IMR-90 (cell line): ENCODE measurements at regions not wholly inside any gene's neighbourhood (a gene's known extent, or its start where the extent isn't known, plus 50 kb on each side); places are given as distances from the start of the nearest gene placed in this dataset.

Experiments used
- ATAC-seq: fragments of 200-7000 bp; cut with Tn5 transposase; 2 replicates; pipeline ENCODE4 v1.9.1; 2020; ENCODE audit warnings: low read depth, mild to moderate bottlenecking, moderate library complexity
- BruUV-seq: library from RNA; stranded (reverse); fragments of 400-500 nt; replicated peaks from 2 replicates; lab custom pipeline; 2021; lab: Mats Ljungman, UMichigan
- CTCF ChIA-PET: fragments of 300-600 bp; formaldehyde crosslinking; extraction: SDS; loops from one replicate; lab custom pipeline; 2021; ENCODE audit warnings: antibody characterized with exemption; lab: Yijun Ruan, JAX
- POLR2A ChIA-PET: fragments of 300-600 bp; sonication (Branson Sonifier 250); formaldehyde crosslinking; loops from one replicate; lab custom pipeline; 2022; ENCODE audit warnings: antibody characterized with exemption; ENCODE audit not compliant: unreplicated experiment; lab: Charles Lee
- DNase-seq: peaks from one replicate; pipeline ENCODE4 v3.0.0; 2013
- H2AFZ ChIP-seq: replicated peaks from 2 replicates; pipeline ENCODE3; 2013; ENCODE audit warnings: low read length, mild to moderate bottlenecking; ENCODE audit not compliant: poor library complexity
- H2AK5ac ChIP-seq: 2 replicates; pipeline ENCODE4 v1.6.1; 2013; ENCODE audit warnings: low read depth, low read length, inconsistent platforms
- H2AK9ac ChIP-seq: replicated peaks from 2 replicates; pipeline ENCODE3; 2013; ENCODE audit warnings: mild to moderate bottlenecking, low read depth, low read length, moderate library complexity; ENCODE audit not compliant: poor library complexity
- H2BK120ac ChIP-seq: 2 replicates; pipeline ENCODE4 v1.6.1; 2013; ENCODE audit warnings: low read depth, low read length, inconsistent platforms
- H2BK15ac ChIP-seq: 3 replicates; pipeline ENCODE4 v1.6.1; 2013; ENCODE audit warnings: low read depth, low read length, inconsistent platforms
- H2BK20ac ChIP-seq: 2 replicates; pipeline ENCODE4 v1.6.1; 2013; ENCODE audit warnings: low read depth, mild to moderate bottlenecking, inconsistent platforms, low read length, moderate library complexity
- H2BK5ac ChIP-seq: 2 replicates; pipeline ENCODE4 v1.6.1; 2013; ENCODE audit warnings: mild to moderate bottlenecking, low read depth, low read length, inconsistent platforms; ENCODE audit not compliant: poor library complexity, severe bottlenecking
- H3K14ac ChIP-seq: replicated peaks from 2 replicates; pipeline ENCODE4 v1.6.1; 2013; ENCODE audit warnings: low read depth, low read length, inconsistent platforms
- H3K18ac ChIP-seq: 2 replicates; pipeline ENCODE4 v1.6.1; 2013; ENCODE audit warnings: low read depth, low read length, control low read depth
- H3K23ac ChIP-seq: 2 replicates; pipeline ENCODE4 v1.6.1; 2013; ENCODE audit warnings: low read depth, low read length, inconsistent platforms
- H3K27ac ChIP-seq: 2 replicates; pipeline ENCODE4 v1.5.1; 2013; ENCODE audit warnings: mild to moderate bottlenecking, control low read depth, low read length; ENCODE audit not compliant: insufficient read depth
- H3K27me3 ChIP-seq: 2 replicates; pipeline ENCODE4 v1.6.1; 2013; ENCODE audit warnings: low read length; ENCODE audit not compliant: control insufficient read depth, insufficient read depth
- H3K36me3 ChIP-seq: 2 replicates; pipeline ENCODE4 v1.6.1; 2013; ENCODE audit warnings: low read length, mixed read lengths; ENCODE audit not compliant: control insufficient read depth, insufficient read depth
- H3K4ac ChIP-seq: 2 replicates; pipeline ENCODE4 v1.6.1; 2013; ENCODE audit warnings: low read depth, low read length, inconsistent platforms
- H3K4me1 ChIP-seq: 2 replicates; pipeline ENCODE4 v1.6.1; 2013; ENCODE audit warnings: low read length, mixed read lengths; ENCODE audit not compliant: control insufficient read depth, insufficient read depth
- H3K4me2 ChIP-seq: 2 replicates; pipeline ENCODE4 v1.6.1; 2013; ENCODE audit warnings: low read depth, mild to moderate bottlenecking, control low read depth, low read length, moderate library complexity
- H3K4me3 ChIP-seq: 2 replicates; pipeline ENCODE4 v1.5.1; 2013; ENCODE audit warnings: low read depth, mild to moderate bottlenecking, control low read depth, low read length, moderate library complexity; ENCODE audit not compliant: insufficient read depth
- H3K56ac ChIP-seq: 2 replicates; pipeline ENCODE4 v1.6.1; 2013; ENCODE audit warnings: low read length, inconsistent platforms; ENCODE audit not compliant: insufficient read depth; ENCODE audit errors: extremely low read depth
- H3K79me1 ChIP-seq, 2 experiments: 2 replicates each; pipeline ENCODE4 v1.6.1; 2013; ENCODE audit warnings: low read length in 2 of 2, inconsistent platforms in 1 of 2, low read depth in 1 of 2
- H3K9ac ChIP-seq: 2 replicates; pipeline ENCODE4 v1.6.1; 2013; ENCODE audit warnings: low read depth, low read length, control low read depth
- H3K9me1 ChIP-seq: 2 replicates; pipeline ENCODE4 v1.6.1; 2013; ENCODE audit warnings: low read length, inconsistent platforms; ENCODE audit not compliant: insufficient read depth
- H3K9me3 ChIP-seq: 2 replicates; pipeline ENCODE4 v1.6.1; 2013; ENCODE audit warnings: low read length; ENCODE audit not compliant: control insufficient read depth, insufficient read depth
- H4K20me1 ChIP-seq: 2 replicates; pipeline ENCODE4 v1.6.1; 2013; ENCODE audit warnings: low read length, inconsistent platforms; ENCODE audit not compliant: insufficient read depth
- H4K5ac ChIP-seq: 2 replicates; pipeline ENCODE4 v1.6.1; 2013; ENCODE audit warnings: mild to moderate bottlenecking, low read depth, low read length, control low read depth
- H4K8ac ChIP-seq, 2 experiments: 2 replicates each; pipeline ENCODE4 v1.6.1; 2013; ENCODE audit warnings: low read depth in 2 of 2, low read length in 2 of 2, control low read depth in 1 of 2, inconsistent platforms in 1 of 2
- H4K91ac ChIP-seq: 2 replicates; pipeline ENCODE4 v1.6.1; 2013; ENCODE audit warnings: low read depth, low read length, inconsistent platforms; ENCODE audit not compliant: insufficient read depth
- BHLHE40 ChIP-seq: fragments of 150-350 bp; IDR thresholded peaks from 2 replicates; pipeline ENCODE4 v1.6.1; 2016; ENCODE audit warnings: mild to moderate bottlenecking, low read depth, low read length
- CEBPB ChIP-seq: IDR thresholded peaks from 2 replicates; pipeline ENCODE4 v1.6.1; 2012; ENCODE audit warnings: low read depth, low read length, improper control_type of control experiment
- CHD1 ChIP-seq: IDR thresholded peaks from 2 replicates; pipeline ENCODE4 v1.6.1; 2012; ENCODE audit warnings: low read depth, low read length, improper control_type of control experiment
- FOS ChIP-seq: fragments of 150-350 bp; IDR thresholded peaks from 2 replicates; pipeline ENCODE4 v1.6.1; 2016; ENCODE audit warnings: low read depth, low read length
- MAFK ChIP-seq: IDR thresholded peaks from 2 replicates; pipeline ENCODE4 v1.6.1; 2012; ENCODE audit warnings: low read depth, low read length, improper control_type of control experiment
- MAZ ChIP-seq: IDR thresholded peaks from 2 replicates; pipeline ENCODE4 v1.6.1; 2012; ENCODE audit warnings: low read depth, mild to moderate bottlenecking, low read length, improper control_type of control experiment, moderate library complexity, borderline replicate concordance
- MXI1 ChIP-seq: IDR thresholded peaks from 2 replicates; pipeline ENCODE4 v1.6.1; 2012; ENCODE audit warnings: low read depth, mild to moderate bottlenecking, low read length, moderate library complexity, borderline replicate concordance
- NFE2L2 ChIP-seq: fragments of 150-350 bp; IDR thresholded peaks from 2 replicates; pipeline ENCODE4 v1.6.1; 2016; ENCODE audit warnings: low read depth, mild to moderate bottlenecking, low read length
- POLR2A ChIP-seq: IDR thresholded peaks from 2 replicates; pipeline ENCODE4 v1.6.1; 2012; ENCODE audit warnings: mild to moderate bottlenecking, low read depth, low read length
- RAD21 ChIP-seq: IDR thresholded peaks from 2 replicates; pipeline ENCODE4 v1.6.1; 2012; ENCODE audit warnings: low read length, improper control_type of control experiment
- RCOR1 ChIP-seq: IDR thresholded peaks from 2 replicates; pipeline ENCODE4 v1.6.1; 2012; ENCODE audit warnings: mild to moderate bottlenecking, low read length, improper control_type of control experiment; ENCODE audit not compliant: insufficient replicate concordance
- RFX5 ChIP-seq: IDR thresholded peaks from 2 replicates; pipeline ENCODE4 v1.8.0; 2012; ENCODE audit warnings: low read depth, mild to moderate bottlenecking, low read length, moderate library complexity
- SMC3 ChIP-seq: fragments of 150-350 bp; IDR thresholded peaks from 2 replicates; pipeline ENCODE4 v1.6.1; 2016; ENCODE audit warnings: low read depth, mild to moderate bottlenecking, antibody characterized with exemption, low read length, moderate library complexity
- USF2 ChIP-seq: fragments of 150-350 bp; IDR thresholded peaks from 2 replicates; pipeline ENCODE4 v1.6.1; 2017; ENCODE audit warnings: mild to moderate bottlenecking, antibody characterized with exemption, low read length, low read depth
- dilution Hi-C: fragments of 300-500 bp; cut with HindIII; formaldehyde crosslinking; loops from one replicate; pipeline ENCODE4 v1.14.3; 2018; ENCODE audit warnings: low sequenced_read_pairs; ENCODE audit not compliant: unreplicated experiment
- in situ Hi-C: fragments of 300-500 bp; cut with MboI; formaldehyde crosslinking; loops from 3 replicates; pipeline ENCODE4 v1.14.3; 2019; ENCODE audit warnings: low sequenced_read_pairs, inconsistent platforms, mixed read lengths
- intact Hi-C: fragments of 100-400 bp; cut with micrococcal nuclease; formaldehyde crosslinking; loops from 2 replicates; pipeline ENCODE4 v1.10.0; 2022
- TF ChIP-seq, protein P1 (sequence below): fragments of 150-350 bp; IDR thresholded peaks from 2 replicates; pipeline ENCODE4 v1.6.1; 2016; ENCODE audit warnings: low read depth, mild to moderate bottlenecking, low read length, moderate library complexity, borderline replicate concordance
- TF ChIP-seq, protein P2 (sequence below): conservative IDR thresholded peaks from 2 replicates; pipeline ENCODE4 v1.5.1; 2012; ENCODE audit warnings: mild to moderate bottlenecking, low read depth, low read length, improper control_type of control experiment

GRCh38 chr6:62669831-62670230, 383.8 kb upstream of the KHDRBS2 start:
- CTCF ChIA-PET, result no interaction called here
- H3K27me3 ChIP-seq, result no peaks in the 10 kb centered on the region
- no peaks in the 10 kb centered on the region for H3K4me1 ChIP-seq

More at GRCh38 chr6:62669831-62670230, 383.8 kb upstream of the KHDRBS2 start:
- no peak overlapping the region for H4K91ac ChIP-seq
- no peak overlapping the region for H3K9ac ChIP-seq
- no peak for TF ChIP-seq CEBPB
- TF ChIP-seq BHLHE40, result no peak
- TF ChIP-seq, protein P1, sequence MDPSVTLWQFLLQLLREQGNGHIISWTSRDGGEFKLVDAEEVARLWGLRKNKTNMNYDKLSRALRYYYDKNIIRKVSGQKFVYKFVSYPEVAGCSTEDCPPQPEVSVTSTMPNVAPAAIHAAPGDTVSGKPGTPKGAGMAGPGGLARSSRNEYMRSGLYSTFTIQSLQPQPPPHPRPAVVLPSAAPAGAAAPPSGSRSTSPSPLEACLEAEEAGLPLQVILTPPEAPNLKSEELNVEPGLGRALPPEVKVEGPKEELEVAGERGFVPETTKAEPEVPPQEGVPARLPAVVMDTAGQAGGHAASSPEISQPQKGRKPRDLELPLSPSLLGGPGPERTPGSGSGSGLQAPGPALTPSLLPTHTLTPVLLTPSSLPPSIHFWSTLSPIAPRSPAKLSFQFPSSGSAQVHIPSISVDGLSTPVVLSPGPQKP, result no peak
- no peak for TF ChIP-seq POLR2A
- TF ChIP-seq CHD1, result no peak
- TF ChIP-seq RAD21, result no peak
- TF ChIP-seq NFE2L2, result no peak
- TF ChIP-seq RCOR1, result no peak
- TF ChIP-seq FOS, result no peak
- TF ChIP-seq, protein P2, sequence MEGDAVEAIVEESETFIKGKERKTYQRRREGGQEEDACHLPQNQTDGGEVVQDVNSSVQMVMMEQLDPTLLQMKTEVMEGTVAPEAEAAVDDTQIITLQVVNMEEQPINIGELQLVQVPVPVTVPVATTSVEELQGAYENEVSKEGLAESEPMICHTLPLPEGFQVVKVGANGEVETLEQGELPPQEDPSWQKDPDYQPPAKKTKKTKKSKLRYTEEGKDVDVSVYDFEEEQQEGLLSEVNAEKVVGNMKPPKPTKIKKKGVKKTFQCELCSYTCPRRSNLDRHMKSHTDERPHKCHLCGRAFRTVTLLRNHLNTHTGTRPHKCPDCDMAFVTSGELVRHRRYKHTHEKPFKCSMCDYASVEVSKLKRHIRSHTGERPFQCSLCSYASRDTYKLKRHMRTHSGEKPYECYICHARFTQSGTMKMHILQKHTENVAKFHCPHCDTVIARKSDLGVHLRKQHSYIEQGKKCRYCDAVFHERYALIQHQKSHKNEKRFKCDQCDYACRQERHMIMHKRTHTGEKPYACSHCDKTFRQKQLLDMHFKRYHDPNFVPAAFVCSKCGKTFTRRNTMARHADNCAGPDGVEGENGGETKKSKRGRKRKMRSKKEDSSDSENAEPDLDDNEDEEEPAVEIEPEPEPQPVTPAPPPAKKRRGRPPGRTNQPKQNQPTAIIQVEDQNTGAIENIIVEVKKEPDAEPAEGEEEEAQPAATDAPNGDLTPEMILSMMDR, result no peak
- no peak for TF ChIP-seq RFX5
- no peak for TF ChIP-seq SMC3
- TF ChIP-seq MAZ, result no peak
- TF ChIP-seq MAFK, result no peak
- no peak for TF ChIP-seq MXI1
- no peak for TF ChIP-seq USF2
- H4K8ac ChIP-seq, result no peak overlapping the region
- H2AK9ac ChIP-seq, result no peak overlapping the region
- intact Hi-C loops, result no loop called here
- H3K4ac ChIP-seq, result no peak overlapping the region
- H2AK5ac ChIP-seq, result no peak overlapping the region
- BruUV-seq, result no TSS peak
- in situ Hi-C loops, result no loop called here
- dilution Hi-C loops, result no loop called here
- H3K23ac ChIP-seq, result no peak overlapping the region
- no peak overlapping the region for H2BK5ac ChIP-seq
- POLR2A ChIA-PET, result no interaction called here
- H3K9me3 ChIP-seq, result no peaks in the 10 kb centered on the region
- no peak overlapping the region for H3K4me3 ChIP-seq
- no peak overlapping the region for H3K4me2 ChIP-seq
- H2BK20ac ChIP-seq, result no peak overlapping the region
- H3K18ac ChIP-seq, result no peak overlapping the region
- no peak overlapping the region for H3K56ac ChIP-seq
- no peaks in the 10 kb centered on the region for H3K9me1 ChIP-seq
- no peak overlapping the region for H2BK120ac ChIP-seq
- H2AFZ ChIP-seq, result no peak overlapping the region
- no peak overlapping the region for H3K14ac ChIP-seq
- no peak overlapping the region for H2BK15ac ChIP-seq
- H3K36me3 ChIP-seq, result no peaks in the 10 kb centered on the region
- DNase-seq (no peak), ATAC-seq (no peak)
- H3K27ac ChIP-seq, result no peak overlapping the region
- H3K79me1 ChIP-seq, result no peaks in the 10 kb centered on the region
- no peaks in the 10 kb centered on the region for H4K20me1 ChIP-seq
- H4K5ac ChIP-seq, result no peak overlapping the region
